Fibroblast of villous mesenchyme (primary cell): ENCODE measurements at regions not wholly inside any gene's neighbourhood (a gene's known extent, or its start where the extent isn't known, plus 50 kb on each side); places are given as distances from the start of the nearest gene placed in this dataset.

Experiments used
- DNase-seq: peaks from one replicate; pipeline ENCODE4 v3.0.0-alpha.2; 2010; ENCODE audit warnings: low read depth
- H3K4me3 ChIP-seq: 2 replicates; pipeline ENCODE4 v1.5.1; 2011; ENCODE audit warnings: low read depth, mild to moderate bottlenecking, low read length
- TF ChIP-seq, protein P1 (sequence below): IDR thresholded peaks from 2 replicates; pipeline ENCODE4 v1.5.1; 2012; ENCODE audit warnings: low read depth, mild to moderate bottlenecking, low read length; ENCODE audit not compliant: insufficient read depth

GRCh38 chr6:9999796-10000195 is 415.1 kb downstream of the TFAP2A start:
- TF ChIP-seq, protein P1, sequence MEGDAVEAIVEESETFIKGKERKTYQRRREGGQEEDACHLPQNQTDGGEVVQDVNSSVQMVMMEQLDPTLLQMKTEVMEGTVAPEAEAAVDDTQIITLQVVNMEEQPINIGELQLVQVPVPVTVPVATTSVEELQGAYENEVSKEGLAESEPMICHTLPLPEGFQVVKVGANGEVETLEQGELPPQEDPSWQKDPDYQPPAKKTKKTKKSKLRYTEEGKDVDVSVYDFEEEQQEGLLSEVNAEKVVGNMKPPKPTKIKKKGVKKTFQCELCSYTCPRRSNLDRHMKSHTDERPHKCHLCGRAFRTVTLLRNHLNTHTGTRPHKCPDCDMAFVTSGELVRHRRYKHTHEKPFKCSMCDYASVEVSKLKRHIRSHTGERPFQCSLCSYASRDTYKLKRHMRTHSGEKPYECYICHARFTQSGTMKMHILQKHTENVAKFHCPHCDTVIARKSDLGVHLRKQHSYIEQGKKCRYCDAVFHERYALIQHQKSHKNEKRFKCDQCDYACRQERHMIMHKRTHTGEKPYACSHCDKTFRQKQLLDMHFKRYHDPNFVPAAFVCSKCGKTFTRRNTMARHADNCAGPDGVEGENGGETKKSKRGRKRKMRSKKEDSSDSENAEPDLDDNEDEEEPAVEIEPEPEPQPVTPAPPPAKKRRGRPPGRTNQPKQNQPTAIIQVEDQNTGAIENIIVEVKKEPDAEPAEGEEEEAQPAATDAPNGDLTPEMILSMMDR, result no peak
- no peak overlapping the region for H3K4me3 ChIP-seq
- DNase-seq, result no peak

- TF ChIP-seq, protein P1, result no peak
- DNase-seq, result no peak
- no peak overlapping the region for H3K4me3 ChIP-seq
These were observed 428.6 kb downstream of the TFAP2A start for GRCh38 chr6:9986273-9986672.

DNA sequence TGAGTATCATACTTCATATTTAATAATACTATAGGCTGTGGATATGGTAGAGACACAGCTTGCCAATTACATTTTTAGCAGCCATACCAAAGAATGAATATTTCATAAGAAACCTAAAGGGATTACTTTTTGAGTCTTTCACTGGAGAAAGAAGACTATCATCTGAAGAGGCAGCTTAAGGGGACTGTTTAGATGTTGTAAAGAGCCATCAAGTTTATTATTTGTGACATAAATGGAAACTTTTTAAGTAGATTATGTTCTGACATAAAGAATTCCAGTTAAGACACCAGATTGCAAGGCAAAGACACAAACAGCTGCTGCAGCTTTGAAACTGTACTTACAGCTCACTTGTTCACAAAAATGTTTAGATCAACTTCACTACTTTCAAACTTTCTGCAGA is 429.4 kb downstream of the TFAP2A start:
- H3K4me3 ChIP-seq, result no peak overlapping the region
- TF ChIP-seq, protein P1, result no peak
- no peak for DNase-seq

DNA sequence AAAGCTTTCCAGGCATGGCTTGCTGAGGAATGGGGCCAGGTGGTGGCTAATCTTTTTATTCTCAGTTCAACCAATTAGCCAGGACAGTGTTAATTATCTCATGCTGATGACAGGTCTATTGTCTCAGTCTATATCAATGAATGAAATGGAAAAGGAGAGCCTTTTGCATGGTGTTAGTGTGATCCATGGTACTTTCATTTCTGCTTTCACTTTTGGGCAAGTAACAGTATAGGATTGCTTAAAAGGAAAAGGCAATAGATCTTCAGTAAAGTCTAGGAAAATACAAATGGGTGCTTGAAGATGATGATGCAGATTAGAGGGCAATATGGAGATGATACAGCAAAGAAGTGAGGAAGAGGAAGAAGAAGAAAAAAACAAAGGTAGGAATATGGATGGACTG is 430.3 kb downstream of the TFAP2A start:
- TF ChIP-seq, protein P1, result no peak
- H3K4me3 ChIP-seq, result no peak overlapping the region
- no peak for DNase-seq

- DNase-seq, result no peak
- TF ChIP-seq, protein P1, result no peak
- H3K4me3 ChIP-seq, result no peak overlapping the region
These were observed 431.7 kb downstream of the TFAP2A start for GRCh38 chr6:9983168-9983567.

GRCh38 chr6:9982215-9982614 is 432.7 kb downstream of the TFAP2A start:
- TF ChIP-seq, protein P1, result no peak
- DNase-seq, result no peak
- H3K4me3 ChIP-seq, result no peak overlapping the region

- no peak overlapping the region for H3K4me3 ChIP-seq
- no peak for DNase-seq
- TF ChIP-seq, protein P1, result no peak
These were observed 434.9 kb downstream of the TFAP2A start for GRCh38 chr6:9979996-9980395.
